ENCODE measurements at regions not wholly inside any gene's neighbourhood (a gene's known extent, or its start where the extent isn't known, plus 50 kb on each side); places are given as distances from the start of the nearest gene placed in this dataset.

DNA sequence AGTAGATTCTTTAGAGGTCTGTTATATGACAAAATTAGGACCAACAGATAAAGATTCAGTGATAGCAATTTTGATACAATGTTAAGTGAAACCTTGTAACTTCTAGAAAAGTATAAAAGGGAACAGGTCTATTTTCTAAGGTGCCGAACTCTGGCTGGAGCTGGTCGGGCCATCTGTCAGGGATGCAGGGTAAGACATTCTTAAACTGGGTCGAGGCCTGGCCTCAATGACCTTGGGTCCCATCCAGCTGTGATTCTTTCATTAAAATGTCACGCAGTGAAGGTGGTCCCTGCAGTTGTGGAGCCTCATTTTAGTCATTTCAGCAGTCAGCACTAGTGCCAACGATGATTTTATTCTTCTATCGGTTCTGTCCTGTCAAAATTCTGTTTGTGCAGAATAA lies 271.9 kb upstream of the SPRY2 start:
- no peak for TF ChIP-seq FEZF1 (tag by site-specific recombination; IDR thresholded peaks at IDR 0.05)
- TF ChIP-seq ZNF560 (tag by site-specific recombination; IDR thresholded peaks at IDR 0.05; ENCODE audit: borderline replicate concordance) = no peak
- no peak for TF ChIP-seq ZFP69B (tag by site-specific recombination; IDR thresholded peaks at IDR 0.05)
- TF ChIP-seq MZF1 (tag by site-specific recombination; IDR thresholded peaks at IDR 0.05; ENCODE audit: borderline replicate concordance) = no peak
- TF ChIP-seq ZNF335 (tag by site-specific recombination; conservative IDR thresholded peaks at IDR 0.05) = no peak
- TF ChIP-seq, protein P1, sequence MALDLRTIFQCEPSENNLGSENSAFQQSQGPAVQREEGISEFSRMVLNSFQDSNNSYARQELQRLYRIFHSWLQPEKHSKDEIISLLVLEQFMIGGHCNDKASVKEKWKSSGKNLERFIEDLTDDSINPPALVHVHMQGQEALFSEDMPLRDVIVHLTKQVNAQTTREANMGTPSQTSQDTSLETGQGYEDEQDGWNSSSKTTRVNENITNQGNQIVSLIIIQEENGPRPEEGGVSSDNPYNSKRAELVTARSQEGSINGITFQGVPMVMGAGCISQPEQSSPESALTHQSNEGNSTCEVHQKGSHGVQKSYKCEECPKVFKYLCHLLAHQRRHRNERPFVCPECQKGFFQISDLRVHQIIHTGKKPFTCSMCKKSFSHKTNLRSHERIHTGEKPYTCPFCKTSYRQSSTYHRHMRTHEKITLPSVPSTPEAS (tag by site-specific recombination; IDR thresholded peaks at IDR 0.05) = no peak
- TF ChIP-seq ZNF76 (tag by site-specific recombination; IDR thresholded peaks at IDR 0.05; ENCODE audit: borderline replicate concordance, low read depth) = no peak
- no peak for TF ChIP-seq ZNF621 (tag by site-specific recombination; IDR thresholded peaks at IDR 0.05)
- no peak for TF ChIP-seq ZNF302 (tag by site-specific recombination; IDR thresholded peaks at IDR 0.05; ENCODE audit: low read depth)
- TF ChIP-seq ZNF514 (tag by site-specific recombination; IDR thresholded peaks at IDR 0.05) = no peak
- no peak for TF ChIP-seq ZNF701 (tag by site-specific recombination; IDR thresholded peaks at IDR 0.05)
- no peak for TF ChIP-seq EGR2 (tag by site-specific recombination; IDR thresholded peaks at IDR 0.05; ENCODE audit: low read depth)
- no peak for TF ChIP-seq ZFHX2 (tag by site-specific recombination; conservative IDR thresholded peaks at IDR 0.05)
- no peak for TF ChIP-seq YY2 (tag by site-specific recombination; IDR thresholded peaks at IDR 0.05)
- TF ChIP-seq ZNF544 (tag by site-specific recombination; IDR thresholded peaks at IDR 0.05) = no peak
- TF ChIP-seq ZSCAN23 (tag by site-specific recombination; IDR thresholded peaks at IDR 0.05) = no peak
- TF ChIP-seq, protein P2, sequence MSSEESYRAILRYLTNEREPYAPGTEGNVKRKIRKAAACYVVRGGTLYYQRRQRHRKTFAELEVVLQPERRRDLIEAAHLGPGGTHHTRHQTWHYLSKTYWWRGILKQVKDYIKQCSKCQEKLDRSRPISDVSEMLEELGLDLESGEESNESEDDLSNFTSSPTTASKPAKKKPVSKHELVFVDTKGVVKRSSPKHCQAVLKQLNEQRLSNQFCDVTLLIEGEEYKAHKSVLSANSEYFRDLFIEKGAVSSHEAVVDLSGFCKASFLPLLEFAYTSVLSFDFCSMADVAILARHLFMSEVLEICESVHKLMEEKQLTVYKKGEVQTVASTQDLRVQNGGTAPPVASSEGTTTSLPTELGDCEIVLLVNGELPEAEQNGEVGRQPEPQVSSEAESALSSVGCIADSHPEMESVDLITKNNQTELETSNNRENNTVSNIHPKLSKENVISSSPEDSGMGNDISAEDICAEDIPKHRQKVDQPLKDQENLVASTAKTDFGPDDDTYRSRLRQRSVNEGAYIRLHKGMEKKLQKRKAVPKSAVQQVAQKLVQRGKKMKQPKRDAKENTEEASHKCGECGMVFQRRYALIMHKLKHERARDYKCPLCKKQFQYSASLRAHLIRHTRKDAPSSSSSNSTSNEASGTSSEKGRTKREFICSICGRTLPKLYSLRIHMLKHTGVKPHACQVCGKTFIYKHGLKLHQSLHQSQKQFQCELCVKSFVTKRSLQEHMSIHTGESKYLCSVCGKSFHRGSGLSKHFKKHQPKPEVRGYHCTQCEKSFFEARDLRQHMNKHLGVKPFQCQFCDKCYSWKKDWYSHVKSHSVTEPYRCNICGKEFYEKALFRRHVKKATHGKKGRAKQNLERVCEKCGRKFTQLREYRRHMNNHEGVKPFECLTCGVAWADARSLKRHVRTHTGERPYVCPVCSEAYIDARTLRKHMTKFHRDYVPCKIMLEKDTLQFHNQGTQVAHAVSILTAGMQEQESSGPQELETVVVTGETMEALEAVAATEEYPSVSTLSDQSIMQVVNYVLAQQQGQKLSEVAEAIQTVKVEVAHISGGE (tag by site-specific recombination; conservative IDR thresholded peaks at IDR 0.05; ENCODE audit: low read depth) = no peak
- no peak for TF ChIP-seq ZNF37A (tag by site-specific recombination; IDR thresholded peaks at IDR 0.05)
- no peak for TF ChIP-seq ZNF366 (tag by site-specific recombination; conservative IDR thresholded peaks at IDR 0.05)
- TF ChIP-seq ZFP37 (tag by site-specific recombination; IDR thresholded peaks at IDR 0.05) = no peak
- no peak overlapping the region for H3K27ac ChIP-seq (ENCODE audit: extremely low read depth, low read depth, low read length)
- ChIA-PET CTCF (interaction anchor here (1.5 kb wide), 1 partner anchor 42 kb away, joined by 5 read pairs; no protein-coding TSS in a partner anchor), POLR2A (no interaction called here)
- H3K36me3 ChIP-seq (ENCODE audit: control insufficient read depth in 2 of 2, insufficient read depth in 1 of 2, low read length in 2 of 2) = no peaks in the 10 kb centered on the region
- no peaks in the 10 kb centered on the region for H3K9me3 ChIP-seq (ENCODE audit: control insufficient read depth, insufficient read depth, low read depth, low read length)
- H3K4me1 ChIP-seq (ENCODE audit: control insufficient read depth, insufficient read depth, low read length) = no peaks in the 10 kb centered on the region
- H3K4me3 ChIP-seq (ENCODE audit: low read depth, low read length) = no peak overlapping the region

DNA sequence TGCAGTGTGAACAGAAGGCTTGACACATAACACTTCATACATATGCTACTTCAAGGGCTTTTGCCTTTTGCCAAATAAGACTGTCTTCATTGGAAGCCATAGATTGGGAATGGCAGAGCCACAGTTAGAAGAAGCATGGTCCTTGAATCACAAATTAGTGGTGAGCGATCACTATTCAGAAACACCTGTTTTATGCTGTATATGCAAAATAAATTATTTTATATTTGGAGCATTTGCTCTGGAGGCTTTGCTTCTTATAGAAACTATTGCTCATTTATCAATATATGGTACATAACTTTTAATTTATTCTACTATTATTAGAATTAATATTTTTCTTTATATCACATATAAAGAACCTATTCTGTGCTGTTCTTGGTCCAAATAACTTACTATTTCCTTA lies 270.4 kb upstream of the SPRY2 start:
- H3K27ac ChIP-seq (ENCODE audit: extremely low read depth, low read depth, low read length) = no peak overlapping the region
- POLR2A ChIA-PET = no interaction called here
- CTCF ChIA-PET = no interaction called here
- H3K9me3 ChIP-seq (ENCODE audit: control insufficient read depth, insufficient read depth, low read depth, low read length) = no peaks in the 10 kb centered on the region
- H3K4me1 ChIP-seq (ENCODE audit: control insufficient read depth, insufficient read depth, low read length) = no peaks in the 10 kb centered on the region
- no peak overlapping the region for H3K4me3 ChIP-seq (ENCODE audit: low read depth, low read length)
- H3K36me3 ChIP-seq (ENCODE audit: control insufficient read depth in 2 of 2, insufficient read depth in 1 of 2, low read length in 2 of 2) = no peaks in the 10 kb centered on the region
- TF ChIP-seq, protein P3, sequence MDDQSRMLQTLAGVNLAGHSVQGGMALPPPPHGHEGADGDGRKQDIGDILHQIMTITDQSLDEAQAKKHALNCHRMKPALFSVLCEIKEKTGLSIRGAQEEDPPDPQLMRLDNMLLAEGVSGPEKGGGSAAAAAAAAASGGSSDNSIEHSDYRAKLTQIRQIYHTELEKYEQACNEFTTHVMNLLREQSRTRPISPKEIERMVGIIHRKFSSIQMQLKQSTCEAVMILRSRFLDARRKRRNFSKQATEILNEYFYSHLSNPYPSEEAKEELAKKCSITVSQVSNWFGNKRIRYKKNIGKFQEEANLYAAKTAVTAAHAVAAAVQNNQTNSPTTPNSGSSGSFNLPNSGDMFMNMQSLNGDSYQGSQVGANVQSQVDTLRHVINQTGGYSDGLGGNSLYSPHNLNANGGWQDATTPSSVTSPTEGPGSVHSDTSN (CRISPR knock-in tag; IDR thresholded peaks at IDR 0.05) = no peak
- TF ChIP-seq PRDM1 (tag by site-specific recombination; IDR thresholded peaks at IDR 0.05) (no peak), ZNF214 (tag by site-specific recombination; IDR thresholded peaks at IDR 0.05; ENCODE audit: borderline replicate concordance) (no peak), ZNF560 (tag by site-specific recombination; IDR thresholded peaks at IDR 0.05; ENCODE audit: borderline replicate concordance) (no peak), SETDB1 (IDR thresholded peaks at IDR 0.05; ENCODE audit: insufficient read length, low read length) (no peak)
- TF ChIP-seq, protein P4, sequence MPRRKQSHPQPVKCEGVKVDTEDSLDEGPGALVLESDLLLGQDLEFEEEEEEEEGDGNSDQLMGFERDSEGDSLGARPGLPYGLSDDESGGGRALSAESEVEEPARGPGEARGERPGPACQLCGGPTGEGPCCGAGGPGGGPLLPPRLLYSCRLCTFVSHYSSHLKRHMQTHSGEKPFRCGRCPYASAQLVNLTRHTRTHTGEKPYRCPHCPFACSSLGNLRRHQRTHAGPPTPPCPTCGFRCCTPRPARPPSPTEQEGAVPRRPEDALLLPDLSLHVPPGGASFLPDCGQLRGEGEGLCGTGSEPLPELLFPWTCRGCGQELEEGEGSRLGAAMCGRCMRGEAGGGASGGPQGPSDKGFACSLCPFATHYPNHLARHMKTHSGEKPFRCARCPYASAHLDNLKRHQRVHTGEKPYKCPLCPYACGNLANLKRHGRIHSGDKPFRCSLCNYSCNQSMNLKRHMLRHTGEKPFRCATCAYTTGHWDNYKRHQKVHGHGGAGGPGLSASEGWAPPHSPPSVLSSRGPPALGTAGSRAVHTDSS (tag by site-specific recombination; IDR thresholded peaks at IDR 0.05) = no peak
- TF ChIP-seq, protein P5, sequence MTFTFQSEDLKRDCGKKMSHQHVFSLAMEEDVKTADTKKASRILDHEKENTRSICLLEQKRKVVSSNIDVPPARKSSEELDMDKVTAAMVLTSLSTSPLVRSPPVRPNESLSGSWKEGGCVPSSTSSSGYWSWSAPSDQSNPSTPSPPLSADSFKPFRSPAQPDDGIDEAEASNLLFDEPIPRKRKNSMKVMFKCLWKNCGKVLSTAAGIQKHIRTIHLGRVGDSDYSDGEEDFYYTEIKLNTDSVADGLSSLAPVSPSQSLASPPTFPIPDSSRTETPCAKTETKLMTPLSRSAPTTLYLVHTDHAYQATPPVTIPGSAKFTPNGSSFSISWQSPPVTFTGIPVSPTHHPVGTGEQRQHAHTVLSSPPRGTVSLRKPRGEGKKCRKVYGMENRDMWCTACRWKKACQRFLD (tag by site-specific recombination; IDR thresholded peaks at IDR 0.05) = no peak
- TF ChIP-seq, protein P6, sequence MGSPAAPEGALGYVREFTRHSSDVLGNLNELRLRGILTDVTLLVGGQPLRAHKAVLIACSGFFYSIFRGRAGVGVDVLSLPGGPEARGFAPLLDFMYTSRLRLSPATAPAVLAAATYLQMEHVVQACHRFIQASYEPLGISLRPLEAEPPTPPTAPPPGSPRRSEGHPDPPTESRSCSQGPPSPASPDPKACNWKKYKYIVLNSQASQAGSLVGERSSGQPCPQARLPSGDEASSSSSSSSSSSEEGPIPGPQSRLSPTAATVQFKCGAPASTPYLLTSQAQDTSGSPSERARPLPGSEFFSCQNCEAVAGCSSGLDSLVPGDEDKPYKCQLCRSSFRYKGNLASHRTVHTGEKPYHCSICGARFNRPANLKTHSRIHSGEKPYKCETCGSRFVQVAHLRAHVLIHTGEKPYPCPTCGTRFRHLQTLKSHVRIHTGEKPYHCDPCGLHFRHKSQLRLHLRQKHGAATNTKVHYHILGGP (tag by site-specific recombination; IDR thresholded peaks at IDR 0.05) = no peak
